Activated T-cell treated with anti-CD3 and anti-CD28 coated beads, Interleukin-2, amount 50 U/mL, for 1 hour (primary cell): ENCODE measurements at regions not wholly inside any gene's neighbourhood (a gene's known extent, or its start where the extent isn't known, plus 50 kb on each side); places are given as distances from the start of the nearest gene placed in this dataset.

Source experiments
- DNase-seq: peaks from one replicate; pipeline ENCODE4 v3.0.0-alpha.2; 2020

DNA sequence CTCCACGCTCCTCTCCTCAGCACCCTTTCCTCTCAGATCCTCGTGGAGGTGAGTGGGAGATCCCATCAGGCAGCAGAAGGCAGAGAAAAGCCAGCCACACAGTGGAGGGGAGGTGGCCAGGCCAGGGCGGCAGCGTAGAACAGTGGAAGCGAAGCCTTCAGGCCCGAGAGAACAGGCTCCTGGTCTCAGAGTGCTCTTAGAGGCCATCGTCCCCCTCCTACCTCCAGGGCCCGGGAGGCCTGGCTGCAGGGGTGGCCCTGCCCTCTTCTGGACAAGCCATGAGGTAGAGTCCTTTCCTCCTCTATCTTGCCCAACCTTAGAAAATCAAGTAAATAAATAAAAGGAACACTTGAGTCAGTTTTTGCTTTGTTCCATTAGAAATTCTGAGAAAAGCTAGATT lies 202.0 kb downstream of the KATNAL1 start:
- no peak for DNase-seq

DNA sequence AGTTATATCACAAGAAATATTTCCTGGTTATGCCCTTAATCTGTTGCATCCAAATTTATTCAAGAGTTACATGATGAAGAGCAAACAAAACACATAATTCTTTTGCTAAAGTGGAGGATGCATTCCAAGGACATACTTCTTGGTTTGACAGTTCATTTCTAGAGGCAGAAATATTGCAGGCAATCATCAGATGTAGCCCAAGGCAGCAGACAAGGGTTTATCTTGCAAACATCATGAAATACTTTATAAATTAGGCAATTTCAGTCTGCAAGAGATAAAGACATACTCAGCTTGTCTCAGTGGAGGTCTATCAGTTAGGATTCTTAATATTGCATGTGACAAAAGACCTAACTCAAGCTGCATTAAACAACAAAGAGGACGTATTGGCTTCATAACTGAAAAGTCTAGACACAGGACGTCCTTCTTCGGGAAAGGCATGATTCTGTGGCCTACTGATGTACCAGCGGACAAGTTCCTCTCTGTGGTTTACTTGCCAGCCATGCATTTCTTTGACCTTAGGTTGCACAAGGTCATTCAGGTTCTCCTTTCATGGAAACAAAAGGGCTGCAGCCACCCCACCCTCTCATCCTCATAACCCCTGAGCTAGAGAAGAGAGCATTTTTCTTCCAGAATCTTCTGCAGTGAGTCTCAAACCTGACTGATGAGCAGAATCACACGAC lies 204.1 kb downstream of the KATNAL1 start:
- no peak for DNase-seq

DNA sequence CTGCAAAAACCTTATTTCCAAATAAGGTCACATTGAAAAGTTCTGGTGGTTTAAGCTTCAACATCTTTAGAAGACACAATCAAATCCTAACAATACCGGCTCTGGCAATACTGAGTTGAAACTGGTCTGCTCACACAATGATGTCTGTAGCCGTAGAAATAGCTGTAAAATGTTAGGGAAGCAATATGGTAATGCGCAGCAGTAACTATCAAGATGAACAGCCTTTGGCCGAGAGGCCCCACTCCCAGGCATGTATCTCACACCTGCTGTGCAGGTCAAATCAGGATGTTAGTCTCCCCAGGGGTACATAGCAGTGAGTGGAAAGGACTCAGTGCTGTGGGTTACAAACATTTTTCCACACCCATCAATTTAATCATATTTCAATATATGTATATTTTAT lies 207.1 kb downstream of the KATNAL1 start:
- no peak for DNase-seq

DNA sequence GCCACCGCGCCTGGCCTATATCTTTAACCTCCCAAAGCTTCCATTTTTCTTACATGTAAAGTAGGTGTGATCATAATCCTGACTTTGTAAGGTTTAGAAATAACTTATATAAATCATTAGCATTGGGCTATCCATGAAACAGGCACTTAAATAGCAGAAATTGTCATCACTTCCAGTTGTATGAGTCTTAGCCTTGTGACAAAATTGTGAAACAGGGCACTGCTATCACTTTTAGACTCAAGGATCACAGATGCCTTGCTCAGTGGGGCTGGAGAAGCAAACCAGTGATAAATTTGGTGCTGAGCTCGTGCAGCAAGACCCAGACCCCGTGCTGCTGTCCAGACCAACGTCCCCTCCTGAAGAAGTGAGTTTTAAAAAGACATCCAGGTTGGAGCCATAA lies 209.7 kb downstream of the KATNAL1 start:
- DNase-seq: no peak

DNA sequence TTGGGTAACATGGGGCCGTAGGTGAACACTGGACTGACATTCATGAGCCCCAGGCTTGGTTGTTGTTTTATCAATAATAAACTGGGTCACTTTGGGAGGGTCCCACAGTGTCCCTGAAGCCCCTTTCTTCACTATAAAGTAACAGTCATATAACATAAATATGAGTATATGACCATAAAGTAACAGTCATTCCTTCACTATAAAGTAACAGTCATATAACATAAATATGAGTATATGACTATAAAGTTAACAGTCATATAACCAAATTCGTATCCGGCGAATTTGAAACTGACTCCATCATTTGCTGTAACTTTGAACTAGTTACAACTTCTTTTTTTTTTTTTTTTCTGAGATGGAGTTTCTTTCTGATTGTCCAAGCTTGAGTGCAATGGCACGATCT lies 210.3 kb downstream of the KATNAL1 start:
- DNase-seq: no peak

DNA sequence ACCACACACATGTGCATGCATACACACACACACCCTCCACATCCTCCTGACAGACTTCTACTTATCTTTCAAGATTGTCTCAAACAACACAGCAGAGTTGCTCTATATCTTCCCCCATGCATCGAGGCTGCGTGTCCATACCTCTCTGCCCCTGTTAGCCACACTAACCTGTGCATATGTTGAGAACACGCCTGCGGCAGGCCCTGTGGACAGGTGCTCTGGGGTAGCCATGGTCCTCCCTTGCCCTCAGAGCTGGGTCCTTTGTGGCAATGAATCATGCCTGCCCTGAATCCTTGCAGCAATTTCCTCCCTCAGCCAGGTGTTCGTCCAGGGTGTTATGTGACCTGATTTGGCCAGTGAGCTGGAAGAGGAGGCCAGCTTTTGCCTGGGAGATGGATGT lies 213.3 kb downstream of the KATNAL1 start:
- no peak for DNase-seq

DNA sequence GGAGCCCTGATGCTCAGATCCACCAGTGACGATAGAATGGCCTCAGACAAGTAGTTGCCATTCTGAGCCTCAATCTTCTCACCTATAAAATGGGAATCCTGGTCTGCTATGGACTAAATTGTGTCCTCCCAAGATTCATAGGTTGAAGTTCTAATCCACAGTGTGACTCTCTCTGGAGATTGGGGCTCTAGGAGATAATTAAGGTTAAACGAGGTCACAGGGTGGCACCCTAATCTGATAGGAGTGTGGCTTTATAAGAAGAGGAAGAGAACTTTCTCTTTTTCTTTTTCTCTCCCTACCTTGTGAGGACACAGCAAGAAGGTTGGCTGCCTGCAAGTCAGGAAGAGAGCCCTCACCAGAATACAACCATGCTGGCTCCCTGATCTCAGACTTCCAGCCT lies 214.1 kb downstream of the KATNAL1 start:
- no peak for DNase-seq

DNA sequence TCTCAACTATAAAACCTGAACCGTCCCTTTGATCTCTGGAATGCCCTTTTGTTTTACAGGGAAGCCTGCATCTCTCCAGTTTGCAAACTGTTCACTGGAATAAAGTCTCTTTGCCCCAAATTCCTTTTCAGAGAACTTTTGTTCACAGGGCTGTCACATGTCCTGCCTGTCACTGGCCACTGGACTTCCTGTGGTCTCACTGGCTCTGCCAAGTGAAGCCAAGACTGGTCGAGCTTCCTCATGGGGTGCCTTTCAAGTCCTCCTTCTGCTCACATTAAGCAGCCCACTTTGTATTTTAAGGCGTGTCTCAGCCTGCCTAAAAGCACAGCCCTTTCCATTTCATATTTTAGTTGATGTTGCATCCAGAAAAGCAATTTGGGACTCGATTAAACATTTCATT lies 215.7 kb downstream of the KATNAL1 start:
- DNase-seq: no peak

DNA sequence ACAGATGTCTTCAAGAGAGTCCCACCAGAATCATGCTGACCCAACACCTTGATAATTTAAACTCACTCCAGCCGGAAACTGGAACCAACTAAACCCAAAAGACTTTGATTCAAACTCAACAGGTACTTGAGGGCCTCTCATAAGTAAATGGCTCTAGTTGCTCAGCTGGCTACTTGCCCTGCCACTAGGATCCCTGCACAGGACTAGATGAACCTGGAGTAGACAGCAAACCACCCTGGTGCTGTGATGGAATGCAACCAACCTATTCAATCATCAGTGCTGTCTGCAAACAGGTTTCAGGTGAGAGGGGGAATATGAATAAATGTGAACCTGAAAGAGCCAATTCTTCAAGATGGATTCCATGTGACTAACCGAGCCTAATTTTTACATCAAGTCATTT lies 216.3 kb downstream of the KATNAL1 start:
- no peak for DNase-seq

DNA sequence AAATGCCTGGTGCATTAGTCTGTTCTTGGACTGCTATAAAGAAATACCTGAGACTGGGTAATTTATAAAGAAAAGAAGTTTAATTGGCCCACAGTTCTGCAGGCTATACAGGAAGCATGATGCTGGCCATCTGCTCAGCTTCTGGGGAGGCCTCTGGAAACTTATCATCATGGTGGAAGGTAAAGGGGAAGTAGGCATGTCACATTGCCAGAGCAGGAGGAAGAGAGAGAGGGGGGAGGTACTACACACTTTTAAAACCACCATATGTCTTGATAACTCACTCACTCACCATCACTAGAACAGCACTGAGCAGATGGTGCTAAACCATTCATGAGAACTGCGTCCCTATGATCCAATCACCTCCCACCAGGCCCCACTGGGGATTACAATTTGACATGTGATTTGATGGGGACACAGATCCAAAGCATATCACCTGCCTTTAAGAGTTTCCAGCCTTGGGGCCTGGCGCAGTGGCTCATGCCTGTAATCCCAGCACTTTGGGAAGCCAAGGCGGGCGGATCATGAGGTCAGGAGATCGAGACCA lies 219.0 kb downstream of the KATNAL1 start:
- DNase-seq: no peak

DNA sequence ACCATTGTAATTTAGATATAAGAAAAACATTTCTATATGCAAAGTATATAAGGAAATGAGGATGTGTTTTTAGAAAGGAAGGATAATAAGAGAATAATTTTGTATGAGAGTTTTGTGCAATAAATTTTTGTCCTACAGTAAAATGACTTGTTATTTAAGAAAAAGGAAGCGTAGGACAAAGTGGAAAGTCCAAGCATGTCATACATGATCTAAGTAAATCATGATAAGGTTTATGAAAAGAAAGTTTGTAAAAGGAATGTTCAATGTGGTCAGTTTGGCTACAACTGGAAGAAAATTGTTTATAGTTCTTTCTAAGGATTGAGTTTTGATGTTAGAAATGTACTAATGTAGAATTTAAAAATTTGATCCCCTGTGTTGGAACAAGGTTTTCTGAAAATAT lies 222.3 kb downstream of the KATNAL1 start:
- DNase-seq: no peak

DNA sequence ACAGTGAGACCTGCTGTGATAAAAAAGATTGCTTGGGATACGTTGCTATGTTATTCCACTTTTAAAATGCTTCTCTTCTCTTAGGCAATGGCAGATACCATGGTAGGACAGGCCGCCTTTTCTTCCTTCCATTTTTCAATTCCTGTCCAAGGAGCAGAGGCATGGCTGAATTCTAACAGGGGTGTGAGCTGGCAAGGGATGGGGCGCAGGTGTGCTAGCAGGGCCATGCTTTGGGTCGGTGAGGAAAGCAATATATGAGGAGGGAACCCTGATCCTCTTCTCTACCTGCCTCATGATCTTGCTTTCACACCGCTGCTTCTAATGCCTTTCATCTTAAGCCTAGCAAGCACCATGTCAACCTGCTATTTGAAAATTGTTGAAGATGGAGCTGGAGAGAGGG lies 225.0 kb downstream of the KATNAL1 start:
- no peak for DNase-seq

DNA sequence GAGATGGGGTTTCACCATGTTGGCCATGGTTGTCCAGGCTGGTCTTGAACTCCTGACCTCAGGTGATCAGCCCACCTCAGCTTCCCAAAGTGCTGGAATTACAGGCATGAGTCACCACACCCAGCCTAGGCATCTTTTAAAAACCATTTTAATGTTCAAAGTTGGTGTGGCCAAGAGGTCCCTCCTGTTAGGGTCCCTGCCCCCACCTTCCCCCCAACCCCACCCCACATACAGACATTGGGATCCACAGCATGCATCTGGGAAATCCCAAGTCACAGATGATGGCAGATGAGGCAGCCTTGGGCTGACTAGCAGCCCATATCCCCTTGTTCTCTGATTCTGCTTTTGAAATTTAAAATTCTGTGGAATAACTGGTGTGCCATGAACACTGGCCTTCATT lies 226.0 kb downstream of the KATNAL1 start:
- no peak for DNase-seq

DNA sequence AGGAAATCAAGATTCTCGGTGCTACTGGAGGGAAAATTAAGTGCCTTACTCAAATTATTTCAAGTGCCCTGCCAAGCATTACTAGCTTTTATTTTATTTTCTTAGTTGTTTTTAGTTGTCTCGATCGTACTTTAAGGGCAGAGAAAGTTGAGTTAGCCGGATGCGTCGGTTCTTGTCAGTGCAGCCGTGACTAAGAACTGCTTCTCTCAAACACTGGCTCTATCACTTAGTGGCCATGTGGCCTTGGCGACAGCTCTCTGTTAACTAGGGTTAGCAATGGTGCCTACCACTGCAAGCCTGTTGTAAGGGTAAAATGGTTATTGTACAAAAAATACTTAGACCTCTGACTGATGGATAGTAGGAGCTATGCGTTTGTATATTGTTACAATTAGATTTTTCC lies 227.8 kb downstream of the KATNAL1 start:
- no peak for DNase-seq

DNA sequence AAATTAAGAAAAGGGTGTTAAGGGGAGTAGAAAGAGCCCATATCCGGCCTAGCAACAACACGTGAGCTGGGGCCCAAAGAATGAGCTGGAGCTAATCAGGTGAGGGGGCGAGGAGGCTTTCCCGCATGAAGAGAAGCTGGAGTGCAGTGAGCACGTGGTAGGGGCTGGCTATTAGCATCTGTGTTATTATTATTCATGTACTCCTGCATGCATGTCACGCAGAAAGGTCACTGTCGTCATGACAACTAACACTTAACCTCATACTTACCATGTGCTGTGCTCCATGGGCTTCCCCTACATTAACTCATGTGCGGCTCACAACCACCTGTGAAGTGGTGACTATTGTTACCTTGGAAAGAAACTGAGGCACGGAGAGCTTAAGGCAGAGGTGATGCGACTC lies 227.6 kb upstream of the UBL3 start:
- no peak for DNase-seq

DNA sequence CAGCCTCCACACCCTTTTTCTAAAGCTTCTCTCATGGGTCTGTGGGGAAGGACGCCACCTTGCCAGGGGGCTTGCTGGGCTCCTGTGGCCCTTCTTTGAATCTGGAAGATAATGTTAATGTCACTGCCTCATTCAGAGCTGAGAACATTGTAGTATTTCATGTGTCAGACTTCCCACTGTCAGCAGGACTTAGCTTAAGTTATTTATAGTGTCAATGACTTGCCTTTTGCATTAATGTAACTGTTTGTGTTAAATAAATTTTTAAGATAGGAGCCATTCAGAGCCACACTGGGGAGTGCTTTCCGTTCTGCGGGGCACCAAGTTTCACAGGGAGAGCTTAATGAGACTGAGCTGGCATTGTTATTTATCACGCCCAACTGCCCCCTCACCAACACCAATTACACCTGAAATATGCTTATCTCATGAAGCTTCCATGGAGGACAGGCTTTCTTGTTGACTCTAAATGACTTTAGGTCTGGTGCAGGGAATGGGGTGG lies 226.9 kb upstream of the UBL3 start:
- no peak for DNase-seq

DNA sequence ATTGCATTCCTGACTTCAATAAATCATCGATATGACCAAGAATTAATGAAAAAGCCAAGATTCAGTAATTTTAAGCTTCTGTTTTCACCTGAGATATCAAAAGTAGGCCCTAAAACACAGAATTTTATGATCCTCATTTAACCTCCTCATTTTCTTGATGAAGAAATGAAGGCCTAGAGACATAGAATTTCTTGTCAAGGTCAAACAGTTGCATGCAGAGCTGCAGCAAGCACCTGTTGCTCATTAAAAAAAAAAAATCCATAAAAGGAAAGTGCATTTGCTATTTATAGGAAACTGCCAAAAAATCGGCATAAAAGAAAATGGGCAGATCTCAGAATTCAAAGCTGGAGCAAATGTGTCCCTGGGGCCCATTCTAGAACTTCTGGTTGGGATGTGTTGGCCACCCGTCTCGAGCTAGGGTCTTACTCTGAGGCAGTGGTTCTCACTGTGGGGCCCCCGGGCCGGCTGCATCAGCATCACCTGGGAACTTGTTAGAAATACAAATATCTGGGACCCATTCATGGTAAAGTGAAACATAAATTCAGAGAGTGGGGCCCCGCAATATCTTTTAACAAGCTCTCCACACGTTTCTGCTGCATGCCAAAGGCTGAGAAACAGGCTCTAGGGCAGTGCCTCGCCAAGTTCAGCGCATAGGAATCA lies 224.7 kb upstream of the UBL3 start:
- DNase-seq: no peak

DNA sequence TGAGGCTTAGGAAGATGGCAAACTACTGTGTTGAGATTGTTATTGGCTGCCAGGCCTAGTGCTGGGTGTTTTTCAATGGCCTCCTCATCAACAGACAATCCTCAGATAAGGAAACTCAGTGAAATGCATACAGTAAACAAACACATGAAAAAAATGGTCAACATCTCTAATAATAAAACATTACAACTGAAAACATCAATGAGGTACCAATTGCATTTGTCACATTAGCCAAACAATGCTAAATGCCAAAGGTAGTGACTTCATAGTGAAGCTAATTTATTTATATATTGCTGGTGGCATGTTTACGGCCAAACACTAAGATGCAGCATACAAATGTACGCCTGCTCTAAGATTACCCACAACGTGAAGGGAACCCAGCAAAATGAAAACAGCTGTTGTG lies 224.0 kb upstream of the UBL3 start:
- no peak for DNase-seq

DNA sequence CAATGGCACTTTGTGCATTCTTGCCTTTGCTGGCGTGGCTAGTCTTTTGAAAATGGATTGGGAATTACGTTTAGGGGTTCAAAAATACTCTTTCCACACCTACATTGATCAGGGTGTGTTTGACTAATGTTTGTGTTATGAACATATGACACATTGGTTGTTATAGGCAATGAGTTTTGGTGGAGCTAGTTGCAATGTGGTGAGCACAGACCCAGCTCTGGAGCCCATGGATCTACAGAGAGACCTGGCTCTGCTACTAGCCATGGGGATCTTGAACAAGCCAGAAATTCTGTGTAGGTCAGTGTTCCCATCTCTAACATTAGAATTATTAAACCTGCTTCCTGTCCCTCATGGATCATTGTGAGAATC lies 222.4 kb upstream of the UBL3 start:
- no peak for DNase-seq

DNA sequence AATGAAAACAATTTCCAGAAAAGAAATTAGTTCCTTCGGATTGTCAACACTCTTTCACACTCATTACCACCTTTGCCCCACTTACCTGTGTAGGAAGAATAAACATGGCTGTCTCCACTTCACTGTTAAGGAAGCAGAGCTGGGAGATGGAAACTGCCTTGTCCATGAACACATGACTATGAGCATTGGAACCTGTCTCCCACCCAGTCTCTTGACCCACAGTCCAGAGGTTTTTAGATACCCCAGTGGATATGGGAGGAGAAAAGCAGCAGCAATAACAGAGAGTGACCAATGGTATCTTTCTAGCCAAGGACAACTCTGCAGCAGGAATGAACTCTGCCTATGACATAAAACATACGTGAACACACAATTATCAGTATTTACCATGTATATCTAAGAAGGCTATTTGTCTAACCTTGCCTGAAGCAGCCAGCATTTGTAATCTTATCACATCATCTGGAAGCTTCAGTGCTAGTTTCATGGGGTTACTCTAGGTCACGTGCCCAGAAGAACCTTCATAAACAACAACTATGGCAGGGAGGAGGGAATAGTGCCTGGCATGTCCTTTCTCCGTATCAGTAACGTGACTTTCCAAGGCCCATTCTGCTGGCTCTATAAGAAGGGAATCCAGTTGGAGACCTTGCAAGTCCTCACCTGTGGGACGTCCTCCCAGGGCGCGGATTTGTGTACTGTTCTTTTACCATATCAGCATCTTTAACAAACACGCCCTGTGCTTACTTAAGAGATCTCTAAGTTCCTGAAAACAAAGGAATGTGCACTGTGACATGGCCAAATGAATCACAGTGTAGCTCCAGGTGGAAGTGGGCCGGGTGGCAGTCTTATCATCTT lies 221.8 kb upstream of the UBL3 start:
- DNase-seq: no peak

DNA sequence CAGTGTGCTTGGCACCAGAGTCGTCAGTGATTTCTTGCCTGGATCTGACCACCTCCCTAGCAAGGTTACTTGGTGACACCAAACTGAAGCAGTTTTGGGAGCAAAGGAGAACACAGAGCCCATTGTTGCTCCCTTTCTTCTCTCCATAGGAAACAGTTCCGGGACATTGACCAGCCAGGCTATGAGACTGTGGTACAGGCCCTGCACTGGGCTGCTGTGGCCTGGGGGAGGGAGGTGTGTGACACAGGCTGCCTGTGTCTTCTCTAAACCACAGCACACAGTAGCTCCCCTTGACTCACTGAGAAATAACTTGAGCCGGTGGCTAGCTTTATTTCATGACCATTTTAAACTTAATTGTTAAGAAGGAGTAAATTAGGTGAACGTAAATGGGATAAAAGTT lies 214.8 kb upstream of the UBL3 start:
- no peak for DNase-seq

DNA sequence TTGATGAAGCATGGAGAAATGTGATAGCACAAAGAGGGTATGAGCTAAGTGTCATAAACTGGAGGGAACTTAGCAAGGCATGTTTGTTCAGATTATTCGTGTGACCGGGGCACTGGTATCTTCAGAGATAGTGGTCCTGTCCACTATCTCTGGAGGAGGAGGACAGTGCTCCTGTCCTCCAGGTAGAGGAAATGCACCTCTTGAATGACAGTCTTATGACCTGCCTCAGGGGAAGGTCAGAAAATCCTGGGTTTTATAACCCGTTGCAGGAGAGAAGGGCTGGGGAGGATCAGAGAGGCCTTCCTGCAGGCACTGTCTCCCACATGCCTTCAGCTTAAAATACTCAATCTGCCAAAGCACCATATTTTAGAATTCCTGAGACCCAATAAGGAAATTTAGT lies 213.5 kb upstream of the UBL3 start:
- no peak for DNase-seq

DNA sequence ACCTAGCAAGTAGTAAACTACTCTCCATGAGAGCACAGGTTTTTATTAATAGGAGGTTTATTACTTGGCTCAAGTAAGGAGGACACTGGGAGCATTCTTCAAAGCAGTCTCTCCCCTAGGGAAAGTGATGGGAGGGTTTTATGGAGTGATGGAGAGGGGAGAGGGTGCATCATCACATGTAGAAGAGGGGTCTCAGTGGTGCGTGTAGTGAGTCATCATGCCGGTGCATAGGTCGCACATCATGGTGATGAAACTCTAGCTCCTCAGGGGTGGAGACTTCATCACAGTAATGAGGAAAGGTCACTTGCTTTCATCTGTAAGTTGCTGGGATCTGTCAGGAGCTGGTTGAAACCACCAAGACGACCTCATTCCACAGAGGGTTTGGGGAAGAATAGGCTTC lies 210.8 kb upstream of the UBL3 start:
- DNase-seq: no peak

DNA sequence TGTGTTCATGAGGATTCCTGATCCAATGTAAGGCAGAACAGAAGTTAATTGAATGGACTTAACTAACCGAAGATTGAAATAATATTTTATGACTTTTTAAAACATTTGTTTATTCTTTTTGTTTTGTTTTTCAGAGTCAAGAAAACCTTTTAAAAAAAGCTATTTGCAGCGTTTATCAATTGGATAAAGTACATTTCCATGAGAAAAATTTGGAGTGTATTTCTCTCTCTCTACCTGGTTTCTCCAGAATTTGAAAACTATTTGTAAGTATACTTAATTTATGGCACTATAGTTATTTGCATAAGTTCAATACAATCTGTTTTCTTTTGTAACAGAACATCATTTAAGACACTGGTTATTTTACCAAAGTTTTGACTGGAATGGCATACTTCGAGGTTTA lies 208.0 kb upstream of the UBL3 start:
- no peak for DNase-seq
